ENCODE measurements at regions not wholly inside any gene's neighbourhood (a gene's known extent, or its start where the extent isn't known, plus 50 kb on each side); places are given as distances from the start of the nearest gene placed in this dataset.
A peak's percentile ranks its signal among the peaks of the same experiment; 100 is the strongest.
"Not testable (repeated sequence)": the region's sequence is repeated elsewhere in the genome, so short reads cannot be mapped to it uniquely, and the experiment has no call there.

DNA sequence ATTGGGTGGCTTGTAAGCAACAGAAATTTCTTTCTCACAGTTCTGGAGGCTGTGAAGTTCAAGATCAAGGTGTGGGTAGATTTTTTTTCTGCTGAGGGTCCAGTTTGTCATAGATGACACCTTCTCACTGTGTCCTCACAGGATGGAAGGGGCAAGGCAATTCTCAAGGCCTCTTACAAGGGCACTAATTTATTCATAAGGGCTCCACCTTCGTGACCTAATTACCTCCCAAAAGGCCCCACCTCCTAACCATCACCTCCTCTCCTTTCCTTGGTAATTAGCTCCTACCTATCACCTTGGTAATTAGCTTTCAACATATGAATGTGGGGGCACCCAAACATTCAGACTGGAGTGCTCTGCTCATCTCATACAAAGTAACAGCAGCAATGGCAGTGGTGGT is 92.3 kb upstream of the CD44 start:
- peak in 1 of 2 donors; percentile 49 for DNase-seq

DNA sequence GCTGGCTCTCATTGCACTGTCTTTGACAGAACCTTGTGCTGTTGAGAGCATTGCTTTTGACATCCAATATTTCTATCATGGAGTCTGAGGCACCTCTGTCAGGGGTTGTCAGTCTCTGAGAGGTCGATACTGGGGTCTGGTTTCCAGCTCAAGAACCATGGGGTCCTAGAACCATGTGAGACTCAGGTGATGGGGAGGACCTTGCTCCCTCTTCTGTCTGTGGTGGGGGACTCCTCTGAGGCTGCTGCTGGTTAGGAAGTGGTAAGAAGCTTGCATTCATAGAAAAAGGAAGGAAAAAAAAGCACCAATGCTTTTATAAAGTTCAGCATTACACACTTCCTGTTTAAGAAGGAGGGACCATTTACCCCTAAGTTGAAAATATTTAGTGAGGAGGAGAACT is 91.8 kb upstream of the CD44 start:
- peak; percentile 80 to 82 for DNase-seq

DNA sequence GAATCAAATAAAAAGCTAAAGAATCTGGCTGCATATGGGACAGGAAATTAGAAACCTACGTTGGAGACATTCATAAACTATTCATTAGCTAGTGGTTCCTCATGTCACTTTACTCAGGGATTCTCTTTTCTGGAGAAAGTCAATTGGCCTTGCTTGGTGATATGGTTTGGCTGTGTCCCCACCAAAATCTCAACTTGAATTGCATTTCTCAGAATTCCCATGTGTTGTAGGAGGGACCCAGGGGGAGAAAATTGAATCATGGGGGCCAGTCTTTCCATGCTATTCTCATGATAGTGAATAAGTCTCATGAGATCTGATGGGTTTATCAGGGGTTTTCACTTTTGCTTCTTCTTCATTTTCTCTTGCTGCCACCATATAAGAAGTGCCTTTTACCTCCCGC is 91.2 kb upstream of the CD44 start:
- DNase-seq, result no peak

DNA sequence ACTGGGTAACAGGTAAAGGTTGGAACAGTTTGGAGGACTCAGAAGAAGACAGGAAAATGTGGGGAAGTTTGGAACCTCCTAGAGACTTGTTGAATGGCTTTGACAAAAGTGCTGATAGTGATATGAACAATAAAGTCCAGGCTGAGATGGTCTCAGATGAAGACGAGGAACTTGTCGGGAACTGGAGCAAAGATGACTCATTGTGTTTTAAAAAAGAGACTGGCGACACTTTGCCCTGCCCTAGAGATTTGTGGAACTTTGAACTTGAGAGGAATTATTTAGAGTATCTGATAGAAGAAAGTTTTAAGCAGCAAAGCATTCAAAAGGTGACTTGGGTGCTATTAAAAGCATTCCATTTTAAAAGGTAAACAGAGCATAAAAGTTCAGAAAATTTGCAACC is 90.6 kb upstream of the CD44 start:
- not testable (repeated sequence) for DNase-seq

DNA sequence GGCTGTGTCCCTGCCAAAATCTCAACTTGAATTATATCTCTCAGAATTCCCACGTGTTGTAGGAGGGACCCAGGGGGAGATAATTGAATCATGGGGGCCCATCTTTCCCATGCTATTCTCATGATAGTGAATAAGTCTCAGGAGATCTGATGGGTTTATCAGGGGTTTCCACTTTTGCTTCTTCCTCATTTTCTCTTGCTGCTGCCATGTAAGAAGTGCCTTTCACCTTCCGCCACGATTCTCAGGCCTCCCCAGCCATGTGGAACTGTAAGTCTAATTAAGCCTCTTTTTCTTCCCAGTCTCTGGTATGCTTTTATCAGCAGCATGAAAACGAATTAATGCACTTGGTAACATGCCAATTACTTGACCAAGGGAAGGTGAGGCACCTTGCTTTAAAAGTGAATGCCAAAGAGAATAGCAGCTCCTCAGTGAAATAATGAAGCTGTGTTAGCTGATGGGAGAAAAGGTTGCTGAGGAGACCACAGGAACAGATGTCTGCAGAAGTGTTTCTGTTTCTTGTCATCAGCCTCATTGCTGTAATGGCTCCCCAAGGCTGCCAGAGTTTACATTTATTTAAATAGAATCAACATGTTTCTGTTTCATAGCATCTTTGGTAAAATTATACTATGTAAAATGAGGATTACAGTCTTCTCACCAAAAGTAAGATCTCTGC is 89.0 kb upstream of the CD44 start:
- DNase-seq, result no peak

DNA sequence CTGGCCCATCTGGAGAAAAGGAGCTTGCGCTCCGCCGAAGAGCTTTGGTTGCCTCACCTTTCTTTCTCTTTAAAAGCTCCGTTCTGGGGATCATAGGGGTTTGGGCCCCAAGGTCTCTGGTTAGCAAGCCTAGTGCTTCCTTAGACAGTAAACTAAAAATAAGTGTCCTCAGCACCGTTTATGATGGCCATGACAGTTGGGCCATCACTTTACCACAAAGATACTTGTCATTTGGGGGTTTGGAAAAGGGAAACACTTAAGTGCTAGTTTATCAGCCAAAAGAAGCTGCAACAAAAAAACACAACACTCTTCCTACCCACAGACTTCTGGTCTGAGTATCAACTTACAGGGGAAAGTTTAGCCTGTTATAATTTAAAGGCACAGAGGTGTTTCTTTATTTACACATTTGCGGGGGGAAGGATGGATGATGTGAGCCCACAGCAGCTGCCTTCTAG is 88.4 kb upstream of the CD44 start:
- DNase-seq, result no peak

DNA sequence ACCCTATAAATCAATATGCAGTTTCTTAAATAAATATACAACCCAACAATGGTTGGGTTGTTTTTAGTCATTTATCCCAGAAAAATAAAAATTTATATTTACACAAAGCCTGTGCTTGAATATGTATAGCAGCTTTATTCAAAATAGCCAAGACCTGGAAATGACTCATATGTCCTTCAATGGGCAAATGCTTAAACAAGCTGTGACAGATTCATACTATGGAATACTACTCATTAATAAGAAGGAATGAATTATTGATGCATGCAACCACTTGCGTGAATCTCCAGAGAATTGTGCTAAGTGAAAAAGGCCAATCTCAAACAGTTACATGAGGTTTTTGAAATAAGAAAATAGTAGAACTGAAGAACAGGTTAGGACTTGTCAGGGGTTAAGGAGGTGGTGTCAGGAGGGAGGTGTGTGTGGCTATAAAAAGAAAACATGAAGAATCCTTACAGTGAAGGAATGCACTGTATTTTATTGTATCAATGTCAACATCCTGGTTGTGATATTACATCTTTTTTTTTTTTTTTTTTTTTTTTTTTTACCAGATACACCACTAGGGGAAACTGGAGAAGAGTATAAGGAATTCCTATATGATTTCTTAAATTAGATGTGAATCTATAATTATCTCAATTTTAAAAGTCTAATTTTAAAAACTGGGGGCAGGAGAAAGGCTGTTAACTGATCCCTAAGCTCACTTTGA is 82.4 kb upstream of the CD44 start:
- no peak for DNase-seq

DNA sequence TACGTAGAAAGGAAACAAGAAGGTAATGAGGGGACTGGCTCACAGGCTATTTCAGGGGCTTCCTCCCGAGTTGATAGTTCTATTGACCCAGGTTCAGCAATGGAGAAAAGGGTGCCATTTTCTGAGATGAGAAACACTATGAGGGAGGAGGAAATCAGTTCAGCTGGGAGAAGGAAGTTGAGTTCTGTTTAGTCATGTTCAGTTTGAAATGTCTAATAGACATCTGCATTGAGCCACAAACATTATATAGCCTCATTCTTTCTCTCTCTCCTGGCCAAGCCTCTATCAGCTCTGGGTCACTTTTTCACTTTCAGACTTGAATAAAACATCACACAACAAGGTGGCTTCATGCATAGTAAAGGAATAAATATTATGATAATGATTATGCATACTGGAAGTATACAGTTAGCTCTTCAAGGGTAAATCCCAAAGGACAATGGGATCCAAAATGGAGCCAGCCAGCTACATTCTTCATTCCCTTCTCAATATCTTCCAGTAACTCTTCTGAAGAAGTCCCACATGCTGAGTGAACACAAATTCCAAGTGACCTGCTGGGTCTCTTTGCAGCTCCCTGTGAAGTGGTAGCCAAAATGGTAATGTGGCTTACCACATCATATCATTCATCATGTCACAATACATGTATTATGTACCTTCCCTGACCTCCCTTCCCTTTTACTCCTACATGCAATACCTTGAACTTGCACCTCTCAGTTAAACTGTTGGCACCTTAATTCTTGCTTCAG is 80.9 kb upstream of the CD44 start:
- no peak for DNase-seq

DNA sequence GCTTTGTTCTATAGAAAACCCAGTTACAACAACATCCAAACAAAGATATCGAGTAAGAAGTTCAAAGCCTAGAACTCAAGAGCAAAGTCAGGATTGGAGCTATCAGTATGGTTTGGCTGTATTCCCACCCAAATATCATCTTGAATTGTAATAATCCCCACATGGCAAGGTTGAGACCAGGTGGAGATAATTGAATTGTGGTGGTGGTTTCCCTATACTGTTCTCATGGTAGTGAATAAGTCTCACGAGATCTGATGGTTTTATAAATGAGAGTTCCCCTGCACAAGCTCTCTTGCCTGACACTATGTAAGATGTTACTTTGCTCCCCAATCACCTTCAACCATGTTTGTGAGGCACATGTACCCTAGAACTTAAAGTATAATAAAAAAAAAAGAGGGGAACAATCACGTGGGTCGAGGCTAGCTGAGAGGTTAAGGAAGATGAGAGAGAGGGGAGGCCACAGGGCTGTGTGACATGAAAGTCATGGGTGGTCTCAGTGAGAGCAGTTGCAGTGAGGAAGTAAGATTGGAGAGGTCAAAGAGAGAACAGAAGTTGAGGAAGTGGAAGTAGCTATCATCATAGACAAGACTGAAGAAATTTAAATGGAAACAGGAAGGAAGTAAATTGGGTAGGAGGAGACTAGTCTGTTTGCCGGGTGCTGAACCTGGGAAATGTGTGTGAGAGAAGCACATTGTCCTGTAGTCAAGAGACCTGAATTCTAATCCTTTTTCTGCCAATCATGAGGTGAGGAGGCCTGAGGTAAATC is 80.1 kb upstream of the CD44 start:
- DNase-seq, result peak in 1 of 2 donors; percentile 25

DNA sequence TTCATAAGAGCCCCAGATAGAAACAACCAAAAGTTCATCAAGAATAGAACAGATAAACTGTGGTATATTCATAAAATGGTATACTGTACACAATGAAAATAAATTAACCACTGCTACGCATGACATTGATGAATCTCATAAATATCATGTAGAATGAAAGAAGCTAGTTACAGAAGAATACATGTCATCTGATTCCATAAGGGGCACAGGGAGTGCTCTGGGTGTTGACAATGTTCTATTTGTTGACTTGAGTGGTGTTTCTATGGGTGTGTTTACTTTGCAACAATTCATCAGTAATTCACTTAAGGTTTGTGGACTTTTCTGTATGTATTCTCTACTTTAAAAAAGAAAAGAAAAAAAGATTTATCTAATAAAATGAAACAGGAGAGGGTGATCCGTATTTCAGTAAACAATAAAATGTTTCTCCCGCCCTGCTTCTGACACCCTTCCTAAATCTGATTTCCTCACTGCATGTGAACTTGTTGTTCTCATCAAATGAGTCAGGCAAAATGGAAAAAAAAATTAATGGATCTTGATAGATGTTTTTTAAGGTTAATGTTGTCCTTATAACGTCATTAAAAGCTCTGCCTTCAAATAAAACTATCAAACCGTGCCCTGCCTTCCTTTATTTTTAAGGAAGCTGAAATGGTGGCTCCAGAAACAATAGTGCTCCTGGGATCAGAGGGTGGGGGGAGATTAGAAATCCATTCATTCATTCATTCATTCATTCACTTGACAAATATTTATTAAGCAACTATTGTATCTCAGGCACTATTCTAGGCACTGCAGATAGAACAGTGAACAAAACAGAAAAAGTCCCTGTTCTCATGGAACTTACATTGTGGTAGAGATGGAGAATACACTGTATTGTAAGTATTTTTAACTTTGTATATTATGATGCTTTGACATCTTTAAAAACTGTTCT is 77.2 kb upstream of the CD44 start:
- no peak for DNase-seq

DNA sequence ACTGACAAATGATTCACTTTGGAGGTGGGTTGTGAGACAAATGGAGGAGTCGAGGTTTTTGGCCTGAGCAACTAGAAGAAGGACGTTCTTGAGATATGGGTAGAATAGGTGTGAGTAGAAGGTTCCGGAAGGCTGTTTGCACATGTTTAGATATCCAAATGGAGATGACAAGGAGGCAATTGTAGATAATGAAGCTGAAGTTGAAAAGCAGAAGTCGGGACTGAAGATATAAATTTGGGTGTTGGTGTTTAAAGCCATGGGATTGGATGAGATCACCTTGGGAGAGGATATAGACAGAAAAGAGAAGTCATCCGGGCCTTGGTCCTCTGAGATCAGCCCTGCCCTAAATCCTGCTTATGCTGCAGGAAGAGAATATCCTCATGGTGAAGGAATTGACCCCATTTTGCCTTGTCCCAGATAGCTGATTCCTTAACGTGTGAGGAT is 75.5 kb upstream of the CD44 start:
- no peak for DNase-seq

DNA sequence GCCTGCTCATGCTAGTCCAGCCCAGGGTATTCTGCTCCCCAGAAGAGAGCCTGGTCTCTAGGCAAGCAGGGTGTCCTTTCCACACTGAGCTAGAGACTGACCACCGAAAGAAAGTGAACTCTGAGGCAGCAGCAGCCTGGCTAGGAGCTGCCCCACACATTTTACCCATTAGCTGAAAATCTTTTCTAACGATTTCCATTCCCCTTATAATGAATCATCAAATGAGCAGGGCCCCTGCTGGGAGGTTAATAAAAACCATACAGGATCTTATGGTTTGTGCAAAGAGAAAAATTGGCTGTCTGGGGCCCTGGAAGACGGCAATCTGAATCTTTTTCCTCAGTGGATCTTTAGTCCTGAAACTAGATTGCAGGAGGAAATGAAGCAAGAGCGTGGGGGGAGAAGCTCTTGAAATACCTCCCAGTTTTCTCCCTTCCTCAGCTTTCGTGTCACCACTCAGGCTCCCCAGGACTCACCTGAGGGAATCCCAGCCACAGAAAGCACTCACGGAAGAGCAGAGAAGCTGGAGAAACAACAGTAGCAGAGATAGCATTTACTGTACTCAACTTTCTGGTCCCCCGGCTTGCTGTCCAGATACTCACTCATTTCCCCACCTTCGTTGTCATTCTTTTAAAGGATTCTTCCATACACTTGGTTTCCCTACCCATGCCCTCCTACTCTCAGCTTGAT is 74.7 kb upstream of the CD44 start:
- no peak for DNase-seq

DNA sequence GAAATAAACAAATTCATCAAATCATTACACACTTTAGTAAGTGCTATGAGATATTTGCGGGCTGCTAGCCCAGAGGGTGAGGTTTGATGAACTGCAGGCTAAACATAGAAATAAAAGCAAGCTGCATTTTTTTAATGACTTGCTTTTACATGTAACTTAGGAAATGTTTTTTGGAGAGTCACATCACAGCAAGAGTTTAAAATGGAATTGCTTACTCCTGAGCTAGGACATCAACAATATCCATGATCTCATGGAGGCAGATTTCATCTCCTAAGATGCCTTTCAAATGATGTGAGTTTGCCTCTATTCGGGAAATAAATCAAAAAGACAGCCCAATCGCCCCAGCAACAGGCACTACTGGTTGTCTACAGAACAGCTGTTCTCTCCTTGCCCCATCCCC is 73.4 kb upstream of the CD44 start:
- DNase-seq, result no peak

DNA sequence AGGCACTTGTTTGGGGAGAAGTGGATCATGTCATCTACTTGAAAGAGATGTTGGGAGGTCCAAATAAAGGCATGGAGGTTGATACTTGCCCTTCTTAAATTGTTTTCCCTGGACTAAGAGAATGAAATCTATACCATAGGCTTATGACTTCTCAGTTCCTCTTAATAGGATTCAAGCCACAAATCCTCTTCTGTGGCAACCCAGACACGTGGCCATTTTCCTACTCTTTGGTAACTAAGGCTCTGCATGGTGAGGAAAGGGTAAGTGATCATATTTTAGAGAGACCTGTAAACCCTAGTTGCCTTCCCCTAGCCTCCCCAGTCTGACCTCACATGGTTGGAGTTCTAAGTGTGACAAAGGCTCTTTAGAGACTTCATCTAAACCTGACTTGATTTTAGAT is 72.9 kb upstream of the CD44 start:
- DNase-seq, result no peak

DNA sequence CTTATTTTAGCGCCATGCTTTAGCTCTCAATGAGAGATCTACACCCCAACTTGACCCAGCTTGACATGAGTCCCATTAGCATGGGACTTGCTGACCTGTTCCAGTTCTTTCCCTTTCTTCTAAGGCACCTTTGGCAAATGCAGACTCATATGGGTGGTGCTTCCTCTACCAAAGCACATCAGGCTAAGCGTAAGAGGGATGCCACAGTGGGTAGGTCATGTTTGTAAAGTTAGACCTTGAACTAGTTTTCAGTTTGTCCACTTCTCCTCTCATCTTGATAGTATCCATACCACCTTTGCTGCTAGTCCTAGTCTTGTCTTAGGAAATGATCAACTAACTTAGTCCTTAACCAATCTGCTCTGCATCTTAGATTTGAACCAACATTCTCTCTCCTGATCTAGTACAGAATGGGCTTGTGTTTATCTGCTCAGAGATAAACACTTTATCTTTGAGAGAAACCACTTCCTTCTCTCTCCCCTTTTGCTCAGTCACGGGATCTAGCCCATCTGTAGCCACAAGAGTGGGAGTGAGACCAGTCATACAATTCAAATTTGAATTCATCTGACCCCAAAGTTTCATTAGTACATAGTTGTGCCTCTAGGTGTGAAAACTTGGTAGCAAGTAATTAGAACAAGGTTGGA is 72.1 kb upstream of the CD44 start:
- DNase-seq, result peak in 1 of 2 donors; percentile 59

DNA sequence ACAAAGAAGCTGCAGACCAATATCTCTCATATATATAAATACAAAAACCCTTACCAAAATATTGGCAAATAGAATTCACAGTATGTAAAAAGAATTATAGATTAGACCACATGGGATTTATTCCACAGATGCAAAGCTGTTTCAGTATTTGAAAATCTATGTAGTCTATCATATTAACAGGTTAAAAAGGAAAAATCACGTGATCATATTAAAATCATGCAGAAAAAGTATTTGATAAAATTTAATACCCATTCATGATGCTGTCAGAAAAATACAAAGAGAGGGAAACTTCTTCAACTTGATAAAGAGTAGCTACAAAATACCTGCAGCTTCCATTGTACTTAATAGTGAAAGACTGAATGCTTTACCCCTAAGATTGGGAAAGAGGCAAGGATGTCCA is 67.2 kb upstream of the CD44 start:
- no peak for DNase-seq

DNA sequence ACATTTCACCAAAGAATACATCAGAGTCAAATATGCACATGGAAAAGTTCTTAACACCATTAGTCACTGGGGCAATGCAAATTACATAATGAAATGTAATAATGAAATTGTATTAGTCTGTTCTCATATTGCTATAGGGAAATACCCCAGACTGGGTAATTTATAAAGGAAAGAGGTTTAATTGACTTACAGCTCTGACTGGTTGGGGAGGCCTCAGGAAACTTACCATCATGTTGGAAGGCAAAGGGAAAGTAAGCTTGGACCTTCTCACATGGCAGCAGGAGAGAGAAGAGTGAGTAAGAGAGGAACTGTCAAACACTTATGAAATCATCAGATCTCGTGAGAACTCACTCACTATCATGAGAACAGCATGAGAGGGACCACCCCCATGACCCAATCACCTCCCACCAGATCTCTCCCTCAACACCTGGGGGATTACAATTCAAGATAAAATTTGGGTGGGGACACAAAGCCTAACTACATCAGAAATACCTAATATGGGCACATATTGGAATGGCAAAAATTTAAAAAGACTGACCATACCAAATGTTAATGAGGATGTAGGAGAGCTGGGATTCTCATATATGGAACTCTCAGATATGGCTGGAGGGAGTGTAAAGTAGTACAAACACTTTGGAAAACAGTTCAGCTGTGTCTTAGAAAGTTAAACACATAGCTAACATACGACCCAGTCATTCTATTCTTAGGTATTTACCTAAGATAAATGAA is 65.1 kb upstream of the CD44 start:
- DNase-seq, result no peak

DNA sequence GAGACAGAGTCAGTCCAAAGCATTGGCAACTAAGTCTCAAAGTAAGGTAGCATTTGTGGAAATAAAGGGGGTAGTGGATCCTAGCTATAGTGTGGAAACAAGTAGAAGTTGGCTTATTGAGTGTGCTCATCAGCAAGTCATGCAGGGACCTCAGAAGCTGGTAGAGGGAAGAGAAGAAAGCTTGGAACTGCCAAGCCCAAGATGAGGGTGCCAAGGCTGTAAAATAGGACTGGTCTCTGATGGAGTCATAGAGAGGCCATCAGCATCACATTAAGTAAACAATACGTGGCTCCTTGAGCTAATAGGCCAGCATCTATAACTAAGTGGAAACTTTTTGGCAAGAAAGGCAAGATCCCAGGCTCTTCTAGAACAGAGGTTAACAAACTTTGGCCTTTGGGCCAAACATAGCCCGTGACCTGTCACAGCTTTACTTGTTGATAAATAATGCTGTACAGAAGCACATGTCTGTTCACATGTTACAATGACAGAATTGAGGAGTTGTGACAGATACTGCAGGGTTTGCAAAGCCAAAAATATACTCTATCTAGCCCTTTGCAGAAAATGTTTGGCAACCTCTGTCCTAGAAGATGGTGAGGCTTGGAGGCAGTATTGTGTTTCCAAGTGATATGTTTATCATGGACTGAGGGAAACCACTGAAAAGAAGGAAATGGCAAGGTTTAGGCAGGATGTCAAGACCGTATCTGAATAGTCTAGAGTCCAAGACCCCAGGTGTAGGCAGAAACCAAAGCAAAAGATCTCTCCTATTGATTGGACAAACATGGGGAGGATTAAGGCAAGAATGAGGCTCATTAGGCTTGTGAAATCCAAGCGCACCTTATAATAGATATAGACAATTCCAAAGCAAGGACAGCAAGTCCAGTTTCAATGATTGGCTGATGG is 62.5 kb upstream of the CD44 start:
- DNase-seq, result no peak
